Nephron progenitor cell (in vitro differentiated cells): ENCODE measurements at regions not wholly inside any gene's neighbourhood (a gene's known extent, or its start where the extent isn't known, plus 50 kb on each side); places are given as distances from the start of the nearest gene placed in this dataset.

ENCODE experiments used
- DNase-seq: peaks from one replicate; pipeline ENCODE4 v3.0.0; 2021
- H3K27ac Mint-ChIP-seq: 2 replicates; pipeline ENCODE4 v1.8.0; 2021; ENCODE audit warnings: mild to moderate bottlenecking, moderate library complexity, mixed read lengths
- H3K27me3 Mint-ChIP-seq: 2 replicates; pipeline ENCODE4 v1.8.0; 2021; ENCODE audit warnings: mild to moderate bottlenecking, low read depth, mixed read lengths; ENCODE audit not compliant: poor library complexity
- H3K36me3 Mint-ChIP-seq: 2 replicates; pipeline ENCODE4 v1.8.0; 2021; ENCODE audit warnings: low read depth, mixed read lengths
- H3K4me1 Mint-ChIP-seq: 2 replicates; pipeline ENCODE4 v1.8.0; 2021; ENCODE audit warnings: mixed read lengths
- H3K4me3 Mint-ChIP-seq: 2 replicates; pipeline ENCODE4 v1.8.0; 2021; ENCODE audit warnings: mild to moderate bottlenecking, moderate library complexity, mixed read lengths
- H3K9me3 Mint-ChIP-seq: 2 replicates; pipeline ENCODE4 v1.8.0; 2021; ENCODE audit warnings: mild to moderate bottlenecking, moderate library complexity, mixed read lengths
- CTCF ChIP-seq: fragments of 200-600 bp; sonication (generic); IDR thresholded peaks from 2 replicates; pipeline ENCODE4 v1.5.0; 2021; ENCODE audit warnings: antibody characterized with exemption

GRCh38 chr1:99171184-99171813, 93.0 kb upstream of the PLPPR4 start:
- no peak overlapping the region for H3K27ac Mint-ChIP-seq
- no peak for DNase-seq
- no peaks in the 10 kb centered on the region for H3K9me3 Mint-ChIP-seq
- no peaks in the 10 kb centered on the region for H3K36me3 Mint-ChIP-seq
- TF ChIP-seq CTCF = no peak
- no peaks in the 10 kb centered on the region for H3K27me3 Mint-ChIP-seq
- H3K4me1 Mint-ChIP-seq = no peaks in the 10 kb centered on the region
- H3K4me3 Mint-ChIP-seq = no peak overlapping the region

GRCh38 chr1:99173282-99173681, 91.0 kb upstream of the PLPPR4 start:
- H3K27me3 Mint-ChIP-seq = no peaks in the 10 kb centered on the region
- DNase-seq = no peak
- TF ChIP-seq CTCF = no peak

GRCh38 chr1:99173900-99174299, 90.4 kb upstream of the PLPPR4 start:
- no peak for DNase-seq
- Mint-ChIP-seq H3K9me3 (no peaks in the 10 kb centered on the region), H3K4me1 (no peaks in the 10 kb centered on the region), H3K27me3 (no peaks in the 10 kb centered on the region), H3K36me3 (no peaks in the 10 kb centered on the region), H3K4me3 (no peak overlapping the region), H3K27ac (no peak overlapping the region)
- no peak for TF ChIP-seq CTCF

More at GRCh38 chr1:99173282-99173681, 91.0 kb upstream of the PLPPR4 start:
- no peaks in the 10 kb centered on the region for H3K4me1 Mint-ChIP-seq
- no peak overlapping the region for H3K4me3 Mint-ChIP-seq
- no peaks in the 10 kb centered on the region for H3K9me3 Mint-ChIP-seq
- no peak overlapping the region for H3K27ac Mint-ChIP-seq
- H3K36me3 Mint-ChIP-seq = no peaks in the 10 kb centered on the region

- no peaks in the 10 kb centered on the region for H3K27me3 Mint-ChIP-seq
- H3K4me1 Mint-ChIP-seq = no peaks in the 10 kb centered on the region
- H3K4me3 Mint-ChIP-seq = no peak overlapping the region
- DNase-seq = no peak
- no peak for TF ChIP-seq CTCF
- H3K9me3 Mint-ChIP-seq = no peaks in the 10 kb centered on the region
- H3K36me3 Mint-ChIP-seq = no peaks in the 10 kb centered on the region
- H3K27ac Mint-ChIP-seq = no peak overlapping the region
Observed at GRCh38 chr1:99176753-99177152, 87.5 kb upstream of the PLPPR4 start.

- H3K36me3 Mint-ChIP-seq = no peaks in the 10 kb centered on the region
- H3K4me3 Mint-ChIP-seq = no peak overlapping the region
- no peak for TF ChIP-seq CTCF
- H3K4me1 Mint-ChIP-seq = no peaks in the 10 kb centered on the region
- no peak overlapping the region for H3K27ac Mint-ChIP-seq
- H3K9me3 Mint-ChIP-seq = no peaks in the 10 kb centered on the region
- no peaks in the 10 kb centered on the region for H3K27me3 Mint-ChIP-seq
- DNase-seq = no peak
Observed at GRCh38 chr1:99177465-99177864, 86.8 kb upstream of the PLPPR4 start.

GRCh38 chr1:99180343-99180808, 83.9 kb upstream of the PLPPR4 start:
- TF ChIP-seq CTCF = peak; percentile 85
- no peaks in the 10 kb centered on the region for H3K4me1 Mint-ChIP-seq
- H3K9me3 Mint-ChIP-seq = no peaks in the 10 kb centered on the region
- no peak overlapping the region for H3K4me3 Mint-ChIP-seq
- no peaks in the 10 kb centered on the region for H3K27me3 Mint-ChIP-seq
- H3K27ac Mint-ChIP-seq = no peak overlapping the region
- no peaks in the 10 kb centered on the region for H3K36me3 Mint-ChIP-seq
- peak; percentile 75 for DNase-seq
